Thyroid gland (tissue), 4 donors: ENCODE measurements at regions not wholly inside any gene's neighbourhood (a gene's known extent, or its start where the extent isn't known, plus 50 kb on each side); places are given as distances from the start of the nearest gene placed in this dataset. TPM values are rescaled to one million over a fixed set of nuclear protein-coding genes. Genes with fewer than 3 reads are reported as not detected.

Source experiments
- DNase-seq, 2 donors: peaks; one replicate each; pipeline ENCODE4 v3.0.0-alpha.2; 2019
- H3K27ac ChIP-seq, 3 donors: fragments of 200-600 bp; sonication (generic); 1 replicate in 2 of 3; 2 replicates in 1 of 3; pipeline ENCODE4 v1.5.1; 2016 to 2019; ENCODE audit warnings: mild to moderate bottlenecking in 1 of 3, moderate library complexity in 1 of 3
- H3K27me3 ChIP-seq: fragments of 200-600 bp; sonication (generic); one replicate; pipeline ENCODE4 v1.5.1; 2019
- H3K36me3 ChIP-seq, 2 donors: fragments of 200-600 bp; sonication (generic); one replicate each; pipeline ENCODE4 v1.5.1; 2016 to 2019
- H3K4me1 ChIP-seq, 2 donors: fragments of 200-600 bp; sonication (generic); one replicate each; pipeline ENCODE4 v1.5.1; 2017 to 2019
- H3K4me3 ChIP-seq, 3 donors: fragments of 200-600 bp; sonication (generic); replicated peaks in 1 of 3; 1 replicate in 2 of 3; 2 replicates in 1 of 3; pipeline ENCODE4 v1.5.1; 2016; ENCODE audit warnings: mild to moderate bottlenecking in 1 of 3
- H3K9me3 ChIP-seq: fragments of 200-600 bp; sonication (generic); one replicate; pipeline ENCODE4 v1.5.1; 2017
- POLR2A ChIP-seq, 2 donors: fragments of 450-650 bp; IDR thresholded peaks; one replicate each; pipeline ENCODE4 v1.6.1; 2017; ENCODE audit warnings: antibody characterized with exemption in 2 of 2, mild to moderate bottlenecking in 2 of 2, moderate library complexity in 1 of 2
- WGBS, 2 donors: methylation state at CpG; one replicate each; pipeline ENCODE4 v1.1.5; 2017; 5-methylcytosine and 5-hydroxymethylcytosine counted together
- intact Hi-C: fragments of 100-400 bp; cut with DNase I; formaldehyde crosslinking; loops from one replicate; pipeline ENCODE4 v1.15.1; 2023
- microRNA-seq: library from miRNA; unstranded; fragments of <30 nt; microRNA quantifications from one replicate; pipeline ENCODE4, GENCODE V29; 2016
- small RNA-seq: library from RNA; depleted of rRNA; stranded (forward); fragments of <200 nt; gene quantifications from one replicate; pipeline ENCODE3, GENCODE V24; 2016
- TF ChIP-seq, protein P1 (sequence below), 6 experiments: fragments of 200-600 bp in 3 of 6; fragments of 450-650 bp in 3 of 6; sonication (generic) in 3 of 6; IDR thresholded peaks; one replicate each; pipeline ENCODE4 v1.5.1; 2016 to 2019; ENCODE audit warnings: antibody characterized with exemption in 6 of 6, mild to moderate bottlenecking in 2 of 6, inconsistent platforms in 1 of 6, moderate library complexity in 1 of 6

DNA sequence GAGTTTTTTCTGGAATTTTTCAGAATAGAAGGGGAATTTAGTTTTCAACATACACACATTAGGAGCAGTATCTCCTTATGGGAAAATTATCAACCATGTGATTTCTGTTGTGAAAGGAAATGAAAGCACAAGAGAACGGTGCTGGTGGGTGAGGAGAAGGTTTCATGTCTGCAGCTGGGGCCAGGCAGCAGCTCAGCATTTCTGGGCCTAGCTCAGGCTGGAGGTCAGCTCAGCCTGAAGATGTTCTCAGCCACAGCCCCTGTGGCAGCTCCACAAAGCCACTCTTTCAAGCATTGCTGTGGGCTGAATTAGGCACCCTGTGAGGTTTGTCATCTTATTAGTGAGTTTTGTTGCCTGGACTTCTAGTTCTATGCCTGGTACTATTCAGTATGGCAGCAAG is 90.3 kb downstream of the DIRAS2 start:
- Histone ChIP-seq H3K9me3 (no peaks in the 10 kb centered on the region), H3K4me1 (no peaks in the 10 kb centered on the region), H3K4me3 (no peak overlapping the region), H3K27ac (no peak overlapping the region), H3K36me3 (no peaks in the 10 kb centered on the region), H3K27me3 (no peaks in the 10 kb centered on the region)
- 70 to 73% methylated on average over 1 of the region's 1 CpG for WGBS, 2 donors
- TF ChIP-seq, protein P1, sequence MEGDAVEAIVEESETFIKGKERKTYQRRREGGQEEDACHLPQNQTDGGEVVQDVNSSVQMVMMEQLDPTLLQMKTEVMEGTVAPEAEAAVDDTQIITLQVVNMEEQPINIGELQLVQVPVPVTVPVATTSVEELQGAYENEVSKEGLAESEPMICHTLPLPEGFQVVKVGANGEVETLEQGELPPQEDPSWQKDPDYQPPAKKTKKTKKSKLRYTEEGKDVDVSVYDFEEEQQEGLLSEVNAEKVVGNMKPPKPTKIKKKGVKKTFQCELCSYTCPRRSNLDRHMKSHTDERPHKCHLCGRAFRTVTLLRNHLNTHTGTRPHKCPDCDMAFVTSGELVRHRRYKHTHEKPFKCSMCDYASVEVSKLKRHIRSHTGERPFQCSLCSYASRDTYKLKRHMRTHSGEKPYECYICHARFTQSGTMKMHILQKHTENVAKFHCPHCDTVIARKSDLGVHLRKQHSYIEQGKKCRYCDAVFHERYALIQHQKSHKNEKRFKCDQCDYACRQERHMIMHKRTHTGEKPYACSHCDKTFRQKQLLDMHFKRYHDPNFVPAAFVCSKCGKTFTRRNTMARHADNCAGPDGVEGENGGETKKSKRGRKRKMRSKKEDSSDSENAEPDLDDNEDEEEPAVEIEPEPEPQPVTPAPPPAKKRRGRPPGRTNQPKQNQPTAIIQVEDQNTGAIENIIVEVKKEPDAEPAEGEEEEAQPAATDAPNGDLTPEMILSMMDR (IDR thresholded peaks at IDR 0.05): no peak
- no peak for TF ChIP-seq POLR2A (IDR thresholded peaks at IDR 0.05)
- no peak for DNase-seq
- intact Hi-C loops: no loop called here

DNA sequence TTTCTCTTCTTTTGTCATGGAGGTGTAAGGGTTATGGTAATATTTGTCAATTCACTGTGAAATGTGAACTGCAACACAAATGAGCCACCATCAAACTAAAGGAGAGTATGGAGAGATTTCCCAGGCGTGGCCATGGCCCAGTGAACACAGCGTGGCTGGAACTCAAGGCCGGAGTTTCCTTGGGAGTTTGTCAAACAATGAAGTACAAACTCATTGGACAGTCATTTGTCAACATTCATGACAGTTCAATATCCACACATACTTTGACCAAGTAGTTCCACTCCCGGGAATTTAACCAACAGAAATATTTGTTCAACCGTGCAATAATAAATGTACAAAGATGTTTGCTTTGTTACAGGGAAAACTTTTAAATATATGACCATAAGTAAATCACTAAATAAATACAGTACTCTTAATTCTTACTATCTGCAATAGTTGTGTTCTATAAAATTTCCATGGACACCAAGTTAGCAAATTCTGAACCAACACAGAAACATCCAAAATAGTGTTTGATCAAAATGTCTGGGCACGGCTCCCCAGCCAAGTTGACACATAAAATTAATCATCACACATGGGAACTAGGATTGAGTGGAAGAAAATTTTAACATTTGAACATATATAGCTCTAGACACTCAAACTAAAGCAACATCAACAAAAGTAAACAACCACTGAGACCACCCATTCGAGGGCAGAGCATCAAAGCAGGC is 87.1 kb downstream of the DIRAS2 start:
- Histone ChIP-seq H3K4me3 (no peak overlapping the region), H3K27me3 (no peaks in the 10 kb centered on the region), H3K4me1 (no peaks in the 10 kb centered on the region), H3K36me3 (no peaks in the 10 kb centered on the region), H3K27ac (no peak overlapping the region), H3K9me3 (no peaks in the 10 kb centered on the region)
- no peak for DNase-seq
- intact Hi-C loops: no loop called here
- WGBS, 2 donors: 70 to 75% methylated on average over 7 of the region's 7 CpGs
- TF ChIP-seq, protein P1 (IDR thresholded peaks at IDR 0.05): no peak
- no peak for TF ChIP-seq POLR2A (IDR thresholded peaks at IDR 0.05)

DNA sequence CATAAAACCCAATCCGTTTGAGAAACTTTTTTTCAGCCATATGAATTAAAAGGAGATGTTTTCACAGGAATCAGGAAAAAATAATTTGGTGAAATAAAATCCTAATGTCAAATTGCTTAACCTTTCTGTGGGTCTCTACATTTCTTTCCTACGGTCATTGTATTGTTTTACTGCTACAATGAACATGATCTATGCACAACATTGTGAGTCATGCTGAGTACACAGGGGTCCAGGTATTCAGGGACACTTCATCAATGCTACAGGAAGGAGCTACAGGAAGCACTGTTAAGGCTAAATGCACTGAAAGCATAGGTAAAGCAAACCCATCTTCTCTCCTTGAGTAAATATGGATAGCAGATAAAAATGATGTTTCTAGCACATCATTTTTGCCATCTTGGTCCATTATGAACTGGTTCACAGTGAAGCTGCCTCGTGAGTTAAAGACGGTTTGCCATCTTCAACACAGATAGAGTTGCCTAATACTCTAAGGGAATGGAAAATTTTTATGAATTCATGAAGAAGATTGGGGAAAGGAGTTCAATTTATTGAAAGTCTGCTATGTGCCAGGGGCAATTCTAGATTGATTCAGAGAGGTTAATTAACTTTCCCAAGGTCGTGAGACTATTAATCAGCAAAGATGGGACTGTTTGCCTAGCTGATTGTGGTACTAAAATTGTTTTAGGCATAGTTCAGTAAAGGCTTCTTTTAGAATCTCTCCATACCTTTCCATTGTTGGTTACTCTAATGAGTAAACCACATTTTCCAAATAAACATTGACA is 85.5 kb downstream of the DIRAS2 start:
- Histone ChIP-seq H3K27ac (no peak overlapping the region), H3K27me3 (no peaks in the 10 kb centered on the region), H3K4me1 (no peaks in the 10 kb centered on the region), H3K9me3 (no peaks in the 10 kb centered on the region), H3K36me3 (no peaks in the 10 kb centered on the region), H3K4me3 (no peak overlapping the region)
- 90% methylated on average over 5 of the region's 5 CpGs for WGBS, 2 donors
- intact Hi-C loops: no loop called here
- no peak for DNase-seq
- TF ChIP-seq, protein P1 (IDR thresholded peaks at IDR 0.05): no peak
- TF ChIP-seq POLR2A (IDR thresholded peaks at IDR 0.05): no peak

DNA sequence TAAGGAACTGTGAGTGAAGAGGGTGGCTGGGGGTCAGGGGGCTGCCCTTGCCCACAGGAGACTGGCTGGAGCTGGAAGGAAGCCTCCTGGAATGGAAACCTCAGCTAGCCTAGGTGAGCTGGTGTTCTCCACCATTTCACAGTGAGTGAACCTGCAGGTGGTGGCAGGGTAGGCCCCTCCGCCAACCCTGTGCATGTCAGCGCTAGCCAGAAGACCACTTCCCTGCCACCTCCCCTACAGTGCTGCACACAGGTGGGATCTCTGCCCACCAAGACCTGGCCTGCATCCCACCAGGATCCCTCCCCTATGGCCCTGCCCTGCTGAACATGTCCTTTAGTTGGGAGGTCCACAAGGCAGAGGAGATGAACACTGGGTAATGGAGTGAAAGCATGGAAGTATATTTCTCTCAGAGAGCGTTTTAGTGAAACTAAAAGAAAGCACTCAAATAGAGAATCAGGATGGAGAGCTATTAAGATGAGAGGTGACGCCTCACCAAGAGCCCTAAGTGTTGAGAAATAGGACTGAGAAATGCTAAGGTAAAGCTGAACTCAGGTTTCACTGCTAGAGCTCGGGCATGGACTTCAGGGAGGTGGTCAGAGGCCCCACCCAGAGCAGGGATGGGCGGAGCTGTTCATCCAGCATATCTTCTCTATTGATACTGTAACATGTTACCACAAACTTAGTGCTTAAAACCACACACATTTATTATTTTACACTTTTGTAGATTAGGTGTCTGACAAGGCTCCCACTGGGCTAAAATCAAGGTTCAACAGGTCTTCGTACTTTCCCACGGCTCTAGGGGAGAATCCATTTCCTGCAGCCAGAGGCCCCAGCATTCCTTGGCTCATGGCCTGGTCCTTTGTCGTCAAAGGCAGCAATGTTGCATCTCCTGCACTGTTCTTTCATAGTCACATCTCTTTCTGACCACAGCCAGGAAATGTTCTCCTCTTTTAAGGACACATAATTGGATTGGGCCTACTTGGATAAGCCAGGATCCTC is 83.2 kb downstream of the DIRAS2 start:
- no peaks in the 10 kb centered on the region for H3K36me3 ChIP-seq

More for the DNA sequence above, 83.2 kb downstream of the DIRAS2 start:
- DNase-seq: no peak
- TF ChIP-seq, protein P1 (IDR thresholded peaks at IDR 0.05): no peak
- no peak for TF ChIP-seq POLR2A (IDR thresholded peaks at IDR 0.05)
- no peaks in the 10 kb centered on the region for H3K9me3 ChIP-seq
- intact Hi-C loops: no loop called here
- H3K4me1 ChIP-seq: no peaks in the 10 kb centered on the region
- H3K27ac ChIP-seq: no peak overlapping the region
- no peak overlapping the region for H3K4me3 ChIP-seq
- no peaks in the 10 kb centered on the region for H3K27me3 ChIP-seq
- WGBS, 2 donors: 80 to 85% methylated on average over 9 of the region's 9 CpGs

Small RNAs in the stretch of these regions (microRNA-seq; reads per million reads assigned to microRNA genes)
- not detected for gene MIR4290

Small RNAs in the stretch of these regions (small RNA-seq; reads per million reads assigned to genes)
- gene AL161629.2 (not detected), gene MIR4290 (not detected)
